ENCODE measurements at regions not wholly inside any gene's neighbourhood (a gene's known extent, or its start where the extent isn't known, plus 50 kb on each side); places are given as distances from the start of the nearest gene placed in this dataset.

DNA sequence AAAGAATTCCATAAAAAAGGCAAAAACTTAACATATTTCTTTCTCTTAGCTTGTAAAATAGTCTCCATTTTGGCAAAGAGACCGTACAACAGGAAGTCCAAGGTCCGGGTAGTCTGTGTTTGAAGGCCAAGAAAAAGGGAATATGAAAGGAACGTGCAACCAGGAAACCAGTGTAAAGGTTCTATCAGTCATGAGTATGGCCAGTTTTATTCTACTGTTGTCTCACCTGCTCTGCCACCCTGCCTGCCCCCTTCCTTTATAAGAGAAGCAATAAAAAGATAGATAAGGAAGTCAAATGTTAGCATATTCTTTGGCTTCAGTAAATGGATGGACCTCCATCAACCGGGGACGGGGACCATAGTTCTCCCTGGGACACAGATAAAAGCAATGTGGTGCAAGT is 370.6 kb upstream of the ROBO2 start:
- no peak overlapping the region for H3K9ac ChIP-seq (ENCODE audit: low read length)
- 95% methylated on average over 5 of the region's 5 CpGs for WGBS

DNA sequence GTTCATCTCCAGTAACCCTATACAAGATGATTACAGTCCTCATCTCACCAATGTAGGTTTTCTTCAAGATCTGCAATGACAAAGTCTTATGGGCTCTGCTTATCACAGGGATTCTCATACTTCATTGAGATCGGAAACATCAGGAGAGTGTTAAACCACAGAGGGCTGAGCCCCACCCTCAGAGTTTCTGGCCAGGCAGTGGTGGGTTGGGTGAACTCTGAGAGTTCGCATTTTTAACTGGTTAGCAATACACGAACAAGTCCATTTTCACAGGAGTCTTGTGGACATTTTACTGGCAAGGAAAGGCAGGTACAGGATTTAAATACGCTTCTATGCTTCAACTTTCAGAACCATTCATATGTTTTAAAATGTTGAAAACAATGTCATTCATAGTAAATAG is 366.7 kb upstream of the ROBO2 start:
- DNase-seq: no peak
- Histone ChIP-seq H3K18ac (ENCODE audit: low read depth in 1 of 2, low read length in 2 of 2) (no peak overlapping the region), H3K79me1 (replicated peaks; ENCODE audit: low read length, poor library complexity, severe bottlenecking) (no peaks in the 10 kb centered on the region), H2BK15ac (ENCODE audit: low read depth, poor library complexity, severe bottlenecking) (no peak overlapping the region), H3K14ac (ENCODE audit: low read length in 2 of 2) (no peak overlapping the region), H2BK5ac (ENCODE audit: low read depth, low read length, poor library complexity, severe bottlenecking) (no peak overlapping the region), H3K4me2 (ENCODE audit: low read length, poor library complexity, severe bottlenecking) (no peak overlapping the region), H2AFZ (ENCODE audit: low read depth, low read length) (no peak overlapping the region), H2AK5ac (ENCODE audit: low read length, severe bottlenecking) (no peak overlapping the region), H3K27me3 (ENCODE audit: control insufficient read depth in 1 of 2, insufficient read depth in 1 of 2, low read length in 2 of 2) (no peaks in the 10 kb centered on the region), H3K4me1 (ENCODE audit: control insufficient read depth, insufficient read depth, low read depth, low read length) (no peaks in the 10 kb centered on the region), H3K27ac (ENCODE audit: low read length, poor library complexity, severe bottlenecking) (no peak overlapping the region), H2BK120ac (ENCODE audit: low read depth, low read length) (no peak overlapping the region), H4K91ac (ENCODE audit: low read length) (no peak overlapping the region), H3K9ac (ENCODE audit: low read length) (no peak overlapping the region), H3K9me3 (ENCODE audit: control insufficient read depth, low read length) (no peaks in the 10 kb centered on the region), H3K4ac (ENCODE audit: low read depth in 1 of 2, low read length in 2 of 2) (no peak overlapping the region), H2BK12ac (ENCODE audit: low read length in 2 of 2) (no peak overlapping the region), H3K23ac (ENCODE audit: low read length in 2 of 2) (no peak overlapping the region), H3K36me3 (ENCODE audit: control insufficient read depth in 1 of 2, insufficient read depth in 2 of 2, low read depth in 1 of 2, low read length in 2 of 2) (no peaks in the 10 kb centered on the region), H4K8ac (ENCODE audit: low read length) (no peak overlapping the region), H3K4me3 (ENCODE audit: insufficient read depth in 1 of 2, low read depth in 1 of 2, low read length in 2 of 2) (no peak overlapping the region)
- 93% methylated on average over 3 of the region's 4 CpGs for WGBS

More for the DNA sequence above, 370.6 kb upstream of the ROBO2 start:
- no peaks in the 10 kb centered on the region for H3K9me3 ChIP-seq (ENCODE audit: control insufficient read depth, low read length)
- no peaks in the 10 kb centered on the region for H3K79me1 ChIP-seq (replicated peaks; ENCODE audit: low read length, poor library complexity, severe bottlenecking)
- H3K4me2 ChIP-seq (ENCODE audit: low read length, poor library complexity, severe bottlenecking): no peak overlapping the region
- no peak for DNase-seq
- H2BK120ac ChIP-seq (ENCODE audit: low read depth, low read length): no peak overlapping the region
- no peak overlapping the region for H2BK15ac ChIP-seq (ENCODE audit: low read depth, poor library complexity, severe bottlenecking)
- no peak overlapping the region for H2AFZ ChIP-seq (ENCODE audit: low read depth, low read length)
- H2BK5ac ChIP-seq (ENCODE audit: low read depth, low read length, poor library complexity, severe bottlenecking): no peak overlapping the region
- no peak overlapping the region for H3K4ac ChIP-seq (ENCODE audit: low read depth in 1 of 2, low read length in 2 of 2)
- H3K14ac ChIP-seq (ENCODE audit: low read length in 2 of 2): no peak overlapping the region
- H4K91ac ChIP-seq (ENCODE audit: low read length): no peak overlapping the region
- H3K4me3 ChIP-seq (ENCODE audit: insufficient read depth in 1 of 2, low read depth in 1 of 2, low read length in 2 of 2): no peak overlapping the region
- H3K4me1 ChIP-seq (ENCODE audit: control insufficient read depth, insufficient read depth, low read depth, low read length): no peaks in the 10 kb centered on the region
- H3K18ac ChIP-seq (ENCODE audit: low read depth in 1 of 2, low read length in 2 of 2): no peak overlapping the region
- no peak overlapping the region for H2BK12ac ChIP-seq (ENCODE audit: low read length in 2 of 2)
- no peak overlapping the region for H2AK5ac ChIP-seq (ENCODE audit: low read length, severe bottlenecking)
- H3K23ac ChIP-seq (ENCODE audit: low read length in 2 of 2): no peak overlapping the region
- H3K27me3 ChIP-seq (ENCODE audit: control insufficient read depth in 1 of 2, insufficient read depth in 1 of 2, low read length in 2 of 2): no peaks in the 10 kb centered on the region
- no peak overlapping the region for H3K27ac ChIP-seq (ENCODE audit: low read length, poor library complexity, severe bottlenecking)
- no peak overlapping the region for H4K8ac ChIP-seq (ENCODE audit: low read length)
- H3K36me3 ChIP-seq (ENCODE audit: control insufficient read depth in 1 of 2, insufficient read depth in 2 of 2, low read depth in 1 of 2, low read length in 2 of 2): no peaks in the 10 kb centered on the region

DNA sequence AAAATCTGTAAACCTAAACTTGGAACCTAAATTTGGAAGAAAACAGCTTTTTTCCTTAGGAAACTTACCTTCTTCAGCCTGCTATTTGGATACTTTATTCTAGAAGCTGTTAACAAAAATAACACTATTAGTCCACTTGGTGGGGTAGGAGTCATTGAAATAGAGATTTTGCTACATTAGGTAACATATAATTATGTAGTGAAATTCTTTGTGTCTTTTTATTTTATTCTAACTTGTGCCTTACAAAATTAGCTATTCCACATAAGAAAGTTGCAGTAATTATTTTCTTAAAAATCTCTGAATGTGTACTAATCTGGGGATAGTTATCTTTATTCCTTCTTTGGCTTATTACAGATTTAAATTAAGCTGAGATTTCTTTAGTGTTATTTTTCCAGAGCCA is 360.4 kb upstream of the ROBO2 start:
- H4K8ac ChIP-seq (ENCODE audit: low read length): no peak overlapping the region
- no peaks in the 10 kb centered on the region for H3K27me3 ChIP-seq (ENCODE audit: control insufficient read depth in 1 of 2, insufficient read depth in 1 of 2, low read length in 2 of 2)
- no peak overlapping the region for H4K91ac ChIP-seq (ENCODE audit: low read length)
- H3K4me3 ChIP-seq (ENCODE audit: insufficient read depth in 1 of 2, low read depth in 1 of 2, low read length in 2 of 2): no peak overlapping the region
- no peak for DNase-seq
- H2BK120ac ChIP-seq (ENCODE audit: low read depth, low read length): no peak overlapping the region
- H3K4me1 ChIP-seq (ENCODE audit: control insufficient read depth, insufficient read depth, low read depth, low read length): no peaks in the 10 kb centered on the region
- no peak overlapping the region for H3K23ac ChIP-seq (ENCODE audit: low read length in 2 of 2)
- no peaks in the 10 kb centered on the region for H3K9me3 ChIP-seq (ENCODE audit: control insufficient read depth, low read length)
- H3K14ac ChIP-seq (ENCODE audit: low read length in 2 of 2): no peak overlapping the region
- H2AFZ ChIP-seq (ENCODE audit: low read depth, low read length): no peak overlapping the region
- H2BK12ac ChIP-seq (ENCODE audit: low read length in 2 of 2): no peak overlapping the region
- no peak overlapping the region for H3K4ac ChIP-seq (ENCODE audit: low read depth in 1 of 2, low read length in 2 of 2)
- H3K27ac ChIP-seq (ENCODE audit: low read length, poor library complexity, severe bottlenecking): no peak overlapping the region
- no peak overlapping the region for H2BK5ac ChIP-seq (ENCODE audit: low read depth, low read length, poor library complexity, severe bottlenecking)
- H3K79me1 ChIP-seq (replicated peaks; ENCODE audit: low read length, poor library complexity, severe bottlenecking): no peaks in the 10 kb centered on the region
- no peak overlapping the region for H3K4me2 ChIP-seq (ENCODE audit: low read length, poor library complexity, severe bottlenecking)
- H2BK15ac ChIP-seq (ENCODE audit: low read depth, poor library complexity, severe bottlenecking): no peak overlapping the region
- H3K9ac ChIP-seq (ENCODE audit: low read length): no peak overlapping the region
- no peak overlapping the region for H2AK5ac ChIP-seq (ENCODE audit: low read length, severe bottlenecking)
- H3K18ac ChIP-seq (ENCODE audit: low read depth in 1 of 2, low read length in 2 of 2): no peak overlapping the region
- no peaks in the 10 kb centered on the region for H3K36me3 ChIP-seq (ENCODE audit: control insufficient read depth in 1 of 2, insufficient read depth in 2 of 2, low read depth in 1 of 2, low read length in 2 of 2)

DNA sequence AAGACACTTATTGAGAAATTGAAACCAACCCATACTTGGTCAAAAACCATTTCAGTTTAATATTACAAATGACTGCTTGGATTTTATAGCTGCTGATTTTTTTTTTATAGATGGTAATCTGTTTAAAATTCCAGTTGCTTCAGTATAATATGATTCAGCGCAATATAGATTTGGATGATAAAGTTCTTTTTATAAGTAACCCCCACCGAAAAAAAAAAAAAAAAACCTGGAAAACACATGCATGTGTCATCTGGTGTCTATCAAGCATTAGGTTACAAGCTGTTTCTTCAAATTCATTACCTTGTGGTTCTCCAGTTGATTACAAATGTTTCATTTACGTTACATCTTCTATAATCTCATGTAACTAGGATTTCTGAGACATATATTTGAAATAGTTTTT is 356.6 kb upstream of the ROBO2 start:
- Histone ChIP-seq H2BK5ac (ENCODE audit: low read depth, low read length, poor library complexity, severe bottlenecking) (no peak overlapping the region), H2BK15ac (ENCODE audit: low read depth, poor library complexity, severe bottlenecking) (no peak overlapping the region), H2AK5ac (ENCODE audit: low read length, severe bottlenecking) (no peak overlapping the region), H3K23ac (ENCODE audit: low read length in 2 of 2) (no peak overlapping the region), H2BK120ac (ENCODE audit: low read depth, low read length) (no peak overlapping the region), H3K9ac (ENCODE audit: low read length) (no peak overlapping the region), H4K8ac (ENCODE audit: low read length) (no peak overlapping the region), H3K4me2 (ENCODE audit: low read length, poor library complexity, severe bottlenecking) (no peak overlapping the region), H3K9me3 (ENCODE audit: control insufficient read depth, low read length) (no peaks in the 10 kb centered on the region), H3K36me3 (ENCODE audit: control insufficient read depth in 1 of 2, insufficient read depth in 2 of 2, low read depth in 1 of 2, low read length in 2 of 2) (no peaks in the 10 kb centered on the region), H3K27me3 (ENCODE audit: control insufficient read depth in 1 of 2, insufficient read depth in 1 of 2, low read length in 2 of 2) (no peaks in the 10 kb centered on the region), H3K14ac (ENCODE audit: low read length in 2 of 2) (no peak overlapping the region), H3K79me1 (replicated peaks; ENCODE audit: low read length, poor library complexity, severe bottlenecking) (no peaks in the 10 kb centered on the region), H3K4me1 (ENCODE audit: control insufficient read depth, insufficient read depth, low read depth, low read length) (no peaks in the 10 kb centered on the region), H3K4me3 (ENCODE audit: insufficient read depth in 1 of 2, low read depth in 1 of 2, low read length in 2 of 2) (no peak overlapping the region), H3K27ac (ENCODE audit: low read length, poor library complexity, severe bottlenecking) (no peak overlapping the region), H4K91ac (ENCODE audit: low read length) (no peak overlapping the region), H3K4ac (ENCODE audit: low read depth in 1 of 2, low read length in 2 of 2) (no peak overlapping the region), H3K18ac (ENCODE audit: low read depth in 1 of 2, low read length in 2 of 2) (no peak overlapping the region), H2AFZ (ENCODE audit: low read depth, low read length) (no peak overlapping the region), H2BK12ac (ENCODE audit: low read length in 2 of 2) (no peak overlapping the region)
- WGBS: no CpG with 5 or more reads among the region's 3 CpGs
- DNase-seq: no peak

All from mesenchymal stem cell (in vitro differentiated cells and primary cell).